BLaER1 treated with 17β-estradiol and CSF1 and Interleukin-3, amounts not matched to agents 10 nM and 100 nM (cell line): ENCODE measurements at regions not wholly inside any gene's neighbourhood (a gene's known extent, or its start where the extent isn't known, plus 50 kb on each side); places are given as distances from the start of the nearest gene placed in this dataset.

Source experiments
- H3K27ac ChIP-seq, 11 experiments: shearing (Covaris generic); formaldehyde crosslinking; 2 replicates each; pipeline ENCODE4 v1.8.1; 2022
- H3K27me3 ChIP-seq, 11 experiments: shearing (Covaris generic); formaldehyde crosslinking; 2 replicates each; pipeline ENCODE4 v1.8.1; 2022
- H3K36me3 ChIP-seq, 11 experiments: shearing (Covaris generic); formaldehyde crosslinking; 2 replicates each; pipeline ENCODE4 v1.8.1; 2022
- H3K4me1 ChIP-seq, 10 experiments: shearing (Covaris generic); formaldehyde crosslinking; 2 replicates each; pipeline ENCODE4 v1.8.1; 2022
- H3K4me2 ChIP-seq, 11 experiments: shearing (Covaris generic); formaldehyde crosslinking; 2 replicates each; pipeline ENCODE4 v1.8.1; 2022
- H3K4me3 ChIP-seq, 10 experiments: shearing (Covaris generic); formaldehyde crosslinking; 2 replicates each; pipeline ENCODE4 v1.8.1; 2022
- H3K9ac ChIP-seq, 11 experiments: shearing (Covaris generic); formaldehyde crosslinking; 2 replicates each; pipeline ENCODE4 v1.8.1; 2022
- H3K9me3 ChIP-seq, 11 experiments: shearing (Covaris generic); formaldehyde crosslinking; replicated peaks in 1 of 11; 2 replicates each; pipeline ENCODE4 v1.8.1; 2022
- H4K20me1 ChIP-seq, 11 experiments: shearing (Covaris generic); formaldehyde crosslinking; 2 replicates each; pipeline ENCODE4 v1.8.1; 2022
- Cebpa-rat ChIP-seq, 11 experiments: shearing (Covaris generic); IDR thresholded peaks; 2 replicates each; pipeline ENCODE4 v1.8.1; 2022

DNA sequence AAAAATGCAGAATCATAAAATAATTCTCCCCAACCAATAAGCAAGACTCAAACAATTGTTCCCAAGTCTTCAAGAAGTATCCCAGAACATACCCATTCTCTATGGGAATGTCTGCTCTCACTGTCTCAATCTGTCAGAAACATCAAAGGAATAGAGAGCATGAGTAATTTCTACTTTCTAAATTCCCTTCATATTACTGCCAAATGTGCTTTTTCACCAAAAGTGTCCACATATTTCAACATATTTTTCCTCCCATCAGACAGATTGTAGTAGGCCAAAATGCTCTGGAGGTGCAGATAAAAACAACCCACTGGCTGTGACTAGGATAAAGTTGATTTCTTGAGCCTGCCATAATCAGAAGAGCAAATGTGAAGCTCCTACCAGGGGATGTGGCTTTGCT is 692.0 kb upstream of the FAM241A start:
- no peak overlapping the region for H3K4me2 ChIP-seq
- no peaks in the 10 kb centered on the region for H3K36me3 ChIP-seq
- H3K27me3 ChIP-seq: no peaks in the 10 kb centered on the region
- no peak for TF ChIP-seq Cebpa-rat (IDR thresholded peaks at IDR 0.05)
- no peaks in the 10 kb centered on the region for H3K4me1 ChIP-seq
- no peaks in the 10 kb centered on the region for H3K9me3 ChIP-seq
- H3K27ac ChIP-seq: no peak overlapping the region
- H3K9ac ChIP-seq: no peak overlapping the region
- no peaks in the 10 kb centered on the region for H4K20me1 ChIP-seq
- no peak overlapping the region for H3K4me3 ChIP-seq

DNA sequence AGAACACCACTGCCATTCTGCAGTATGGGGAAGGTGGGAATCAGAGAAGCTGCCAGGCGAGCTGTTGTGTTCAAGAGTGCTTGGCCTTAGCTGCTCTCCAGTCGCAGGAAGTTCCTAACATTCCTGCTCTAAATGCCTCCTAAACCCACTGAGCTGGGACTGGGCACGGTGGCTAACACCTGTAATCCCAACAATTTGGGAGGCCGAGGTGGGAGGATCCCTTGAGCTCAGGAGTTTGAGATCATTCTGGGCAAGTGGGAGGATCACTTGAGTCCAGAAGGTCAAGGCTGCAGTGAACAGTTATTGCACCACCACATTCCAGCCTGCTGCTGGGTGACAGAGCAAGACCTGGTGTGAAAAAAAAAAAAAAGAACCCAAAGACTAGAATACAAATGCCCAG is 690.3 kb upstream of the FAM241A start:
- Histone ChIP-seq H3K36me3 (no peaks in the 10 kb centered on the region), H3K4me2 (no peak overlapping the region), H3K4me1 (no peaks in the 10 kb centered on the region), H3K27me3 (no peaks in the 10 kb centered on the region), H4K20me1 (no peaks in the 10 kb centered on the region), H3K4me3 (no peak overlapping the region), H3K9me3 (no peaks in the 10 kb centered on the region), H3K27ac (no peak overlapping the region), H3K9ac (no peak overlapping the region)
- TF ChIP-seq Cebpa-rat (IDR thresholded peaks at IDR 0.05): no peak

DNA sequence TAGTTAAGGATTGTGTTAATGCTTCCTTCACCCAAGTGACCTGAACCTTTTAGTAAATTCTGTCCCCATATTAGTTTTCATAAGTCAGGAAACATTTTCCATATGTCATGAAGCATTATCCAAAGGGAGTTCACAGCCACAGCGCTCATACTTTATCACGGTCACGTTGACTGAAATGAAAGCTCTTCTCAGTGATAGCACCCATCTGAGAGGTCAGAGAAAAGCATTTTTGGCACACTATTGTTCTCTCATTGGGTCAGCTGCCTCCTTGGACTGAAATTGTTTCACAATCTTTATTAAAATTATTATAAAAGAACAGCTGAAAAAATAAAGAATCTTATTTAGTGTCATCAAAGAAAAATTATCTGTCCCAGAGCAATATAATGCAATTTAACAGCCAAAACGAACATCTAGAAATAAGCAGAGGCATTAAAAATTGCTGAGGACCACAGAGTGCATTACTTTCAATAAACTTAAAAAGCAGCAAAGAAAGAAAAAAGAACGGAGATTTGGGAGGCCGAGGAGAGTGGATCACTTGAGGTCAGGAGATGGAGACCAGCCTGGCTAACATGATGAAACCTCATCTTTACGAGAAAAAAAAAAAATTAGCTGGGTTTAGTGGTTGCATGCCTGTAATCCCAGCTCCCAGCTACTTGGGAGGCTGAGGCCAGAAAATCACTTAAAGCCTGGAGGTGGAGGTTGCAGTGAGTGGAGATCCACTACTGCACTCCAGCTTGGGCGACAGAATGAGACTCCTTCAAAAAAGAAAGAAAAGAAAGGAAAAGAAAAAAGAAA is 680.8 kb upstream of the FAM241A start:
- H3K27ac ChIP-seq: no peak overlapping the region
- H3K4me1 ChIP-seq: no peaks in the 10 kb centered on the region
- 0 out of 22 replicates have a peak, but pooled peaks cover 0 to 4% (median 0%) of the 10 kb centered on the region in 11 experiments for H3K9me3 ChIP-seq
- TF ChIP-seq Cebpa-rat (IDR thresholded peaks at IDR 0.05): no peak
- no peaks in the 10 kb centered on the region for H4K20me1 ChIP-seq
- H3K9ac ChIP-seq: no peak overlapping the region
- no peak overlapping the region for H3K4me3 ChIP-seq
- no peaks in the 10 kb centered on the region for H3K27me3 ChIP-seq
- H3K4me2 ChIP-seq: no peak overlapping the region
- H3K36me3 ChIP-seq: no peaks in the 10 kb centered on the region

DNA sequence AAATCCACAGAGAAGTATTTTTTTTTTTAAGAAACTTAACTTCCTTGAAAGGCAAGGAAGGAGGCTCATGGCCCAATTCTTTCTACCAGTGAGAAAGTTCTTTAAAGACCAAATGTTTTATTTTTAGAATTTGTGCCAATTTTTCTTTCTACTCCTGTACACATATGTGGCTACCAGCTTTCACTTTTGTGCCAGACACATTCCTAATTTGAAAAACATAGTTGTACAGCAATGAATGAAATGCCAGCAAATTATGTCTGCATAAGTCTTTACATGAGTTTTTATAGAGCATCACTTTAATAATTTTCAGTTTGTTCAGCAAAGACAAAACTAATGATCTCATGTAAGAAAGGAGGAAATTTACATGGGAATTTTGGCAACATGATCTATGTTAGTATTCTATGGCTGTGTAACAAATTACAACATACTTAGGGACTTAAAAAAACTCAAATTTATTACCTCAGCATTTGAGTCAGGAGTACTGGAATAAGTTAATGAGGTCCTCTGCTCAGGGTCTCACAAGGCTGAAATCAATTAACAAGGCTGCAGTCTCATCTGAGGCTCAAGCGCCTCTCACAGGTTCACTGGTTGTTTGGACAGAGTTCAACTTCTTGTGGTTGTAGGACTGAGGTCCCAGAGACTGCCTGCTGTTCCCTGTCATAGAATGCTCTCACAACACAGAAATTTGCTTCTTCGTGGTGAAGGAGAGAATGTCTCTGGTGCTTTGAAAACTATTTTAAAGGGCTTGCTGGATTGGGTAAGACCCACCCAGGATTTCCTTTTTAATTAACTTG is 678.2 kb upstream of the FAM241A start:
- TF ChIP-seq Cebpa-rat (IDR thresholded peaks at IDR 0.05): no peak
- Histone ChIP-seq H3K36me3 (no peaks in the 10 kb centered on the region), H4K20me1 (no peaks in the 10 kb centered on the region), H3K9me3 (0 out of 22 replicates have a peak, but pooled peaks cover 0 to 4% (median 0%) of the 10 kb centered on the region in 11 experiments), H3K4me1 (no peaks in the 10 kb centered on the region), H3K4me3 (no peak overlapping the region), H3K4me2 (no peak overlapping the region), H3K27ac (no peak overlapping the region), H3K9ac (no peak overlapping the region), H3K27me3 (no peaks in the 10 kb centered on the region)

DNA sequence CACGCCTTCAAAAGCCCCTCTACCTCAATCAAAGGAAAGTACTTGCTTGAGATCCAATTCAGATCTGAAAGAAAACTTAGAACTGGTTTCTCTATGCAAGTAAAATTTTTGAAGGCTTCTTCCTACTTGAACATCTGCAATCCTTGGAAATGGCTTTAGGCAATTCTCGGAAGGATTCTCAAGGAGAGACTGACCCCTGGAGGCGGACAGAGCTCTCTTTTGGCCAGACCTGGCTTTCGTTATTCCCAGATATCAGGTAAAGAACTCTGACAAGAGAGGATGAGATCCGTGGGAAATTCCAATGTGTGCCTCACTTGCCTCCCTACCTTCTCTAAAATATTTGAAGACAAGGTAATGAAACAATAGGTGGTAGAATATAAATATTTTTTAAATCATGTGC is 670.3 kb upstream of the FAM241A start:
- H3K9me3 ChIP-seq: peaks cover 0 to 2% (median 0%) of the 10 kb centered on the region in 11 experiments; a peak in 1 of 22 replicates
- H3K36me3 ChIP-seq: no peaks in the 10 kb centered on the region
- no peaks in the 10 kb centered on the region for H3K4me1 ChIP-seq
- H4K20me1 ChIP-seq: no peaks in the 10 kb centered on the region
- H3K27me3 ChIP-seq: no peaks in the 10 kb centered on the region
- no peak for TF ChIP-seq Cebpa-rat (IDR thresholded peaks at IDR 0.05)
- H3K4me3 ChIP-seq: no peak overlapping the region
- no peak overlapping the region for H3K9ac ChIP-seq
- H3K4me2 ChIP-seq: no peak overlapping the region
- no peak overlapping the region for H3K27ac ChIP-seq

DNA sequence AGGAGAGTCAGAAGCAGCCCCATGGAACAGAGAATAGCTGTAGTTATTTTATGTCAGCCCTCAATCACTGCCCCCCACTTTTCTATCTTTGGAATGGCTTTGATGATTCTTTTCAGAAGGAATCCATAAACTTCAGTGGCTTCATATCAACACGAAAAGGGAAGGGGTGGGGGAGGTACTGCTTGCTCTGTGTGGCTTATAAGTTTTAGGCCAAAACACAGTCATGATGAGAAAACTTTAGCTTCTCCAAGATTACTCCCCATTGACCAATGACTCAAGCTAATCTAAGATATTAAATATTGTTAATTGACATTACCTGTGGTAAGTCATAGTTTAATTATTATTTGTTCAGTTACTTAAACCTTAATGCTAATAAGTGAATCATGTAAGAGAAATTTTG is 669.6 kb upstream of the FAM241A start:
- no peaks in the 10 kb centered on the region for H3K36me3 ChIP-seq
- H3K27ac ChIP-seq: no peak overlapping the region
- no peak overlapping the region for H3K4me2 ChIP-seq
- H3K27me3 ChIP-seq: no peaks in the 10 kb centered on the region
- H3K4me1 ChIP-seq: no peaks in the 10 kb centered on the region
- no peak for TF ChIP-seq Cebpa-rat (IDR thresholded peaks at IDR 0.05)
- peaks cover 0 to 2% (median 0%) of the 10 kb centered on the region in 11 experiments; a peak in 1 of 22 replicates for H3K9me3 ChIP-seq
- H4K20me1 ChIP-seq: no peaks in the 10 kb centered on the region
- H3K9ac ChIP-seq: no peak overlapping the region
- no peak overlapping the region for H3K4me3 ChIP-seq

DNA sequence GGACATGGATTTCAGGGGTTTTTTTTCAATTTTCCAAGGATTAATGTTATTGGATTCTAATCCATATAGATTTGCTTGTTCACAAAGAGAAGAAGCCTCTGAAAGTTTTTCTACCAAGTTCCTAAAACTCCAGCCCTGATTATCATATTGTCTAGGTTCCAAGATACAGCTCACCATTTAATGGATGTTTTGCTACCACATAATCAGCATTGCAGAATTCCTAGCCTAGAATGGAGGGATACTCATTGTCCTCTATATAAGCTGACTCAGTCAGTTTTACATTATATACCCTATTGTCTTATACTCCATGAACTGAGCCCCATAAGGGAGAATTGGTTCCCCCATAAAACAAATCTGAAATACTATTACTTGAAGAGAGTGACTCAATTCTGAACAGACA is 664.7 kb upstream of the FAM241A start:
- Histone ChIP-seq H3K4me3 (no peak overlapping the region), H3K36me3 (no peaks in the 10 kb centered on the region), H4K20me1 (no peaks in the 10 kb centered on the region), H3K4me2 (no peak overlapping the region), H3K27me3 (no peaks in the 10 kb centered on the region), H3K4me1 (no peaks in the 10 kb centered on the region), H3K9ac (no peak overlapping the region), H3K9me3 (peaks cover 0 to 2% (median 0%) of the 10 kb centered on the region in 11 experiments; a peak in 1 of 22 replicates), H3K27ac (no peak overlapping the region)
- no peak for TF ChIP-seq Cebpa-rat (IDR thresholded peaks at IDR 0.05)

DNA sequence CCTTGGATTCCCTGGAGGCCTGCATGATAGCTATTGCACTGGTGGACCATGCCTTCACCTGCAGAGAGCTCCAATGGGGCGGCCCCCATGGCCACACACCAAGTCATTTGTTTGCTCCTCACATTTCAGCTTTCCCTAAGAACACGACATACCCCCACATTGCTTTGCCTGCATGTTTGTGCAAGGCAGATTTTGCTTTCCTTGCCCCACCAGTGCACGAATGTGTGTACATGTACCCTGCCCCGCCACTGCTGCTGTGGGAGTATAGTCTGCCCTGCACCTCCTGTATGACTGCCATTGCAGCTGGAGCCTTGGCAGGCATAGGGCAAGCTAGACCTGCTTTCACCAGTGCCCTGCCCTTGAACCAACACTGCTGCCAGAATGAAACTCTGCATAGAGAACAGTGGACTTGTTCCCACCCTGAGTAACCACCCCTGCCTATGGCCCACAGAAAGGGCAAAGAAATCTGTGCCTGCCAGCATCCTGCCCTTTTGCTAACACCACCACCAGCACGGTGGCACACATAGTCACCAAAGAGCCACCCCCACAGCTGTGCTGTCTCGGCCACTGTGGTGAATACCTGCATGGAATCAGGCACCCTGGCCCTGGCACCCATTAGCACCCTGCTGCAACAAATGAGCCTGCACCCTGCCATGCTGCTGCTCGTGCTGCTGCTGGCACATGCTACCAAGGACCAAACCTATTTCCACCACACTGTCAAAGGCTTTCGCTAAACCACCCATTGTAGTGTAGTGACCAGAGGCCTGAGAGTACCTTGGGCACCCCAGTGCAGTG is 661.7 kb upstream of the FAM241A start:
- no peaks in the 10 kb centered on the region for H3K4me1 ChIP-seq
- no peaks in the 10 kb centered on the region for H3K36me3 ChIP-seq

DNA sequence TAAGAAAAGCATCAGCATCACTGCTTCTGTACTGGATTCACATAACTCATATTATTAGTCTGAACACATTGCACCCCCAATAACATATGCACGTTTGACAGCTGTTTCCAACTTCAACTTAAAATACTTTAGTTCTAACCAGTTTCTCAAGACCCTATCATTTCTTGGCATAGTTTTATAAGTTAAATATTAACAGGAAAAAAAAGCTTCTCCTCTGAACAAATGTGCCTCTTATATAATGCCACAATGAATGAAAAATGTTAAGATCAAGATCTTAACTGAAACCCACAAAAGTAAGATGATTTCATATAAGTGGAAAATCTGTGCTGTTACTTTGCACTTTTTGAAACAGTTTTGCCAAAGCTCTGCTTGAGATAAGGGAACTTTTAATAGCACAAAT is 652.8 kb upstream of the FAM241A start:
- Histone ChIP-seq H3K9ac (no peak overlapping the region), H3K9me3 (no peaks in the 10 kb centered on the region), H3K27me3 (no peaks in the 10 kb centered on the region), H3K4me1 (no peaks in the 10 kb centered on the region), H4K20me1 (no peaks in the 10 kb centered on the region), H3K4me2 (no peak overlapping the region), H3K36me3 (no peaks in the 10 kb centered on the region), H3K27ac (no peak overlapping the region), H3K4me3 (no peak overlapping the region)
- no peak for TF ChIP-seq Cebpa-rat (IDR thresholded peaks at IDR 0.05)

More for the DNA sequence above, 661.7 kb upstream of the FAM241A start:
- Histone ChIP-seq H3K9ac (no peak overlapping the region), H3K4me3 (no peak overlapping the region), H3K27me3 (no peaks in the 10 kb centered on the region), H3K27ac (no peak overlapping the region), H3K4me2 (no peak overlapping the region), H4K20me1 (no peaks in the 10 kb centered on the region), H3K9me3 (no peaks in the 10 kb centered on the region)
- TF ChIP-seq Cebpa-rat (IDR thresholded peaks at IDR 0.05): no peak
